Urinary bladder (tissue), 3 donors: ENCODE measurements at regions not wholly inside any gene's neighbourhood (a gene's known extent, or its start where the extent isn't known, plus 50 kb on each side); places are given as distances from the start of the nearest gene placed in this dataset.

Source experiments
- DNase-seq: peaks from one replicate; pipeline ENCODE4 v3.0.0-alpha.2; 2015; ENCODE audit errors: extremely low spot score
- H3K27ac ChIP-seq: one replicate; pipeline ENCODE4 v1.5.1; 2013; ENCODE audit warnings: low read depth, mild to moderate bottlenecking, moderate library complexity
- H3K36me3 ChIP-seq: one replicate; pipeline ENCODE4 v1.6.1; 2013; ENCODE audit warnings: mild to moderate bottlenecking, moderate library complexity; ENCODE audit not compliant: insufficient read depth
- H3K4me1 ChIP-seq: one replicate; pipeline ENCODE4 v1.6.1; 2013; ENCODE audit warnings: mild to moderate bottlenecking, moderate library complexity; ENCODE audit not compliant: insufficient read depth
- H3K4me3 ChIP-seq: one replicate; pipeline ENCODE4 v1.5.1; 2013; ENCODE audit warnings: low read depth, low read length
- WGBS: extraction: QIAGEN DNeasy Blood & Tissue Kit; methylation state at CpG from one replicate; pipeline ENCODE4 v1.1.7; 2013; 5-methylcytosine and 5-hydroxymethylcytosine counted together
- donor health status: healthy with polysubstance abuse.
- donor health status: healthy.

- Histone ChIP-seq H3K4me1 (no peaks in the 10 kb centered on the region), H3K36me3 (no peaks in the 10 kb centered on the region), H3K27ac (no peak overlapping the region), H3K4me3 (no peak overlapping the region)
- no peak for DNase-seq
- 61% methylated on average over 2 of the region's 2 CpGs for WGBS
These were observed 53.0 kb upstream of the SOD3 start for GRCh38 chr4:24742335-24742734.

- no peak for DNase-seq
- Histone ChIP-seq H3K4me3 (no peak overlapping the region), H3K36me3 (no peaks in the 10 kb centered on the region), H3K4me1 (no peaks in the 10 kb centered on the region), H3K27ac (no peak overlapping the region)
- WGBS = 77% methylated on average over 5 of the region's 5 CpGs
These were observed 52.6 kb upstream of the SOD3 start for GRCh38 chr4:24742773-24743172.

GRCh38 chr4:24743206-24743605 lies 52.2 kb upstream of the SOD3 start:
- Histone ChIP-seq H3K4me3 (no peak overlapping the region), H3K36me3 (no peaks in the 10 kb centered on the region), H3K27ac (no peak overlapping the region), H3K4me1 (no peaks in the 10 kb centered on the region)
- WGBS = 76% methylated on average over 5 of the region's 5 CpGs
- no peak for DNase-seq

DNA sequence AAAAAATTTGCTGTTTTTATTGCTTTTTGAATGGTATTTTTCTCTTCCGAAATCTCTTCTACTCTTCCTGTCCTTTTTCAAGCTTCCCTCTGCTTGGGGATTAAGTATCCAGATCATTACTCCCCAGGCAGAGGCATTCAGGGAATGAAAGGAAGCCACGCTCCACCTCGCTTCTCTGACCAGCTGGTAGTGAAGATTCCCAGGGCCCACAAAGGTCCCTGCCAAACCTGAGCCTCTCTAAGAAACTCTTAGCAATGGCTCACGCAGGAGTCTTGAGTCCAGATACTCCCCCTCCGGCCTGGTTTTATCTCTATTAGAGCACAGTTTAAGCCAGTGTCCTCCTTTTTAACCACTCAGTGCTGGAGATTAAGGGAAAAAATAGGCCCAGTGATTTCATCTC lies 51.4 kb upstream of the SOD3 start:
- no peak overlapping the region for H3K4me3 ChIP-seq
- H3K4me1 ChIP-seq = no peaks in the 10 kb centered on the region
- WGBS = 35% methylated on average over 5 of the region's 5 CpGs
- H3K27ac ChIP-seq = no peak overlapping the region
- DNase-seq = no peak
- H3K36me3 ChIP-seq = no peaks in the 10 kb centered on the region

- Histone ChIP-seq H3K4me3 (no peak overlapping the region), H3K36me3 (no peaks in the 10 kb centered on the region), H3K4me1 (no peaks in the 10 kb centered on the region), H3K27ac (no peak overlapping the region)
- 90% methylated on average over 5 of the region's 5 CpGs for WGBS
- no peak for DNase-seq
These were observed 50.0 kb upstream of the SOD3 start for GRCh38 chr4:24745172-24745895.
